ENCODE measurements at regions not wholly inside any gene's neighbourhood (a gene's known extent, or its start where the extent isn't known, plus 50 kb on each side); places are given as distances from the start of the nearest gene placed in this dataset.

- no peaks in the 10 kb centered on the region for H3K79me2 ChIP-seq (ENCODE audit: control insufficient read depth, insufficient read depth, low read length)
- H3K4me2 ChIP-seq (ENCODE audit: control insufficient read depth, extremely low read depth, insufficient read depth, low read depth, low read length) = no peak overlapping the region
- H3K36me3 ChIP-seq (ENCODE audit: control insufficient read depth in 2 of 2, extremely low read depth in 1 of 2, insufficient read depth in 2 of 2, low read length in 2 of 2) = no peaks in the 10 kb centered on the region
- dilution Hi-C loops (cut with MboI; ENCODE audit: extremely low pct_ligation_motif_present, low sequenced_read_pairs) = no loop called here
- H4K20me1 ChIP-seq (ENCODE audit: control insufficient read depth, extremely low read depth, insufficient read depth, low read length) = no peaks in the 10 kb centered on the region
- no peak for DNase-seq (ENCODE audit: low read depth, low spot score)
- no peaks in the 10 kb centered on the region for H3K9me1 ChIP-seq (ENCODE audit: control insufficient read depth, extremely low read depth, insufficient read depth, low read length)
- no peak for FAIRE-seq
- no peak overlapping the region for H3K9ac ChIP-seq (ENCODE audit: control insufficient read depth, extremely low read depth, insufficient read depth, low read length)
- no peaks in the 10 kb centered on the region for H3K4me1 ChIP-seq (ENCODE audit: control insufficient read depth, extremely low read depth, insufficient read depth, low read length)
- H3K9me3 ChIP-seq (ENCODE audit: control insufficient read depth, low read depth, low read length) = no peaks in the 10 kb centered on the region
- no peak overlapping the region for H2AFZ ChIP-seq (ENCODE audit: control insufficient read depth, low read length)
- no peak overlapping the region for H3K27ac ChIP-seq (ENCODE audit: control insufficient read depth, insufficient read depth, low read length)
- no peaks in the 10 kb centered on the region for H3K27me3 ChIP-seq (ENCODE audit: control insufficient read depth, extremely low read depth, insufficient read depth, low read length)
- TF ChIP-seq, protein P1, sequence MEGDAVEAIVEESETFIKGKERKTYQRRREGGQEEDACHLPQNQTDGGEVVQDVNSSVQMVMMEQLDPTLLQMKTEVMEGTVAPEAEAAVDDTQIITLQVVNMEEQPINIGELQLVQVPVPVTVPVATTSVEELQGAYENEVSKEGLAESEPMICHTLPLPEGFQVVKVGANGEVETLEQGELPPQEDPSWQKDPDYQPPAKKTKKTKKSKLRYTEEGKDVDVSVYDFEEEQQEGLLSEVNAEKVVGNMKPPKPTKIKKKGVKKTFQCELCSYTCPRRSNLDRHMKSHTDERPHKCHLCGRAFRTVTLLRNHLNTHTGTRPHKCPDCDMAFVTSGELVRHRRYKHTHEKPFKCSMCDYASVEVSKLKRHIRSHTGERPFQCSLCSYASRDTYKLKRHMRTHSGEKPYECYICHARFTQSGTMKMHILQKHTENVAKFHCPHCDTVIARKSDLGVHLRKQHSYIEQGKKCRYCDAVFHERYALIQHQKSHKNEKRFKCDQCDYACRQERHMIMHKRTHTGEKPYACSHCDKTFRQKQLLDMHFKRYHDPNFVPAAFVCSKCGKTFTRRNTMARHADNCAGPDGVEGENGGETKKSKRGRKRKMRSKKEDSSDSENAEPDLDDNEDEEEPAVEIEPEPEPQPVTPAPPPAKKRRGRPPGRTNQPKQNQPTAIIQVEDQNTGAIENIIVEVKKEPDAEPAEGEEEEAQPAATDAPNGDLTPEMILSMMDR (optimal IDR thresholded peaks at IDR 0.05 in 1 of 3, IDR thresholded peaks at IDR 0.05 in 1 of 3, conservative IDR thresholded peaks at IDR 0.05 in 1 of 3; ENCODE audit: extremely low read depth in 1 of 3, insufficient read depth in 2 of 3, low read length in 3 of 3) = no peak
- no peak for TF ChIP-seq EZH2 (IDR thresholded peaks at IDR 0.05; ENCODE audit: low read length)
- H3K4me3 ChIP-seq (ENCODE audit: control insufficient read depth in 2 of 3, extremely low read depth in 1 of 3, insufficient read depth in 2 of 3, low read depth in 1 of 3, low read length in 3 of 3) = no peak overlapping the region
These were observed 138.8 kb upstream of the ATP2B2 start for GRCh38 chr3:10644189-10644588.

DNA sequence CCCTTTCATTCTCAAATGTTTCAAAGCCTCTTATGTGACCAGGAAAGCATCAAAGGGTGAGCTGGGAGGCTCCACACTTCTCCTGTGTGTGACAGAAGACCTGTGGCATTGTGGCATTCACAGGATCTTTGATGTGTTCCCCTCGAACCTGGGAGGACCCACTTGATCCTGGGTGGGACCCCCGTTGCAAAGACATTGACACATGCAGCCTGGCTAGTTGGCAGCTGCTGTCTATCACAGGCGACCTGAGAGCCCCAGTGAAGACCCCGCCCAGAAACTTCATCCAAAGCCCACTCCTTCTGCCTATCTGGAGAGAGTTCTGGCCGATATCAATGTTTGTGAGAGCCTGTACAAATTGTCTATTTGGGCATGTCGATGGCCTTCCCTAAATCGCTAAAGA is 140.4 kb upstream of the ATP2B2 start:
- Histone ChIP-seq H3K4me3 (ENCODE audit: control insufficient read depth in 2 of 3, extremely low read depth in 1 of 3, insufficient read depth in 2 of 3, low read depth in 1 of 3, low read length in 3 of 3) (no peak overlapping the region), H2AFZ (ENCODE audit: control insufficient read depth, low read length) (no peak overlapping the region), H3K79me2 (ENCODE audit: control insufficient read depth, insufficient read depth, low read length) (no peaks in the 10 kb centered on the region), H3K4me2 (ENCODE audit: control insufficient read depth, extremely low read depth, insufficient read depth, low read depth, low read length) (no peak overlapping the region), H3K27ac (ENCODE audit: control insufficient read depth, insufficient read depth, low read length) (no peak overlapping the region), H3K9me3 (ENCODE audit: control insufficient read depth, low read depth, low read length) (no peaks in the 10 kb centered on the region), H3K9me1 (ENCODE audit: control insufficient read depth, extremely low read depth, insufficient read depth, low read length) (no peaks in the 10 kb centered on the region), H3K36me3 (ENCODE audit: control insufficient read depth in 2 of 2, extremely low read depth in 1 of 2, insufficient read depth in 2 of 2, low read length in 2 of 2) (no peaks in the 10 kb centered on the region), H3K4me1 (ENCODE audit: control insufficient read depth, extremely low read depth, insufficient read depth, low read length) (no peaks in the 10 kb centered on the region), H4K20me1 (ENCODE audit: control insufficient read depth, extremely low read depth, insufficient read depth, low read length) (no peaks in the 10 kb centered on the region), H3K27me3 (ENCODE audit: control insufficient read depth, extremely low read depth, insufficient read depth, low read length) (no peaks in the 10 kb centered on the region), H3K9ac (ENCODE audit: control insufficient read depth, extremely low read depth, insufficient read depth, low read length) (no peak overlapping the region)
- dilution Hi-C loops (cut with MboI; ENCODE audit: extremely low pct_ligation_motif_present, low sequenced_read_pairs) = no loop called here
- no peak for FAIRE-seq
- no peak for DNase-seq (ENCODE audit: low read depth, low spot score)
- TF ChIP-seq EZH2 (IDR thresholded peaks at IDR 0.05; ENCODE audit: low read length) = no peak
- TF ChIP-seq, protein P1 (optimal IDR thresholded peaks at IDR 0.05 in 1 of 3, IDR thresholded peaks at IDR 0.05 in 1 of 3, conservative IDR thresholded peaks at IDR 0.05 in 1 of 3; ENCODE audit: extremely low read depth in 1 of 3, insufficient read depth in 2 of 3, low read length in 3 of 3) = no peak

All from keratinocyte (primary cell).